ENCODE measurements at regions not wholly inside any gene's neighbourhood (a gene's known extent, or its start where the extent isn't known, plus 50 kb on each side); places are given as distances from the start of the nearest gene placed in this dataset.
A peak's percentile ranks its signal among the peaks of the same experiment; 100 is the strongest.

DNA sequence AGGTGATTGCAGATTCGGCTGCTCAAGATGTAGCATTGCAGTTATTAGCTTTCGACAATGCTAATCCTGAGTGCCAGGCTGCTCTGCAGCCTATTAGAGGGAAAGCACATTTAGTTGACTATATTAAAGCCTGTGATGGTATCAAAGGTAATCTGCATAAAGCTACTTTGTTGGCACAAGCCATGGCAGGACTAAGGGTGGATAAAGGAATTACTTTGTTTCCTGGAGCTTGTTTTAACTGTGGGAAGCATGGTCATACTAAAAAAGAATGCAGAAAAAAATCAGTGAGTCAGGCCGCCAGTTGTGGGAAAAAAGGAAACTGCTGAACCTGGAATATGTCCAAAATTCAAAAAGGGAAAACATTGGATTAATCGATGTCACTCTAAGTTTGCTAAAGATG, 154.9 kb upstream of the TECRL start (continued):
- TF ChIP-seq, protein P1, sequence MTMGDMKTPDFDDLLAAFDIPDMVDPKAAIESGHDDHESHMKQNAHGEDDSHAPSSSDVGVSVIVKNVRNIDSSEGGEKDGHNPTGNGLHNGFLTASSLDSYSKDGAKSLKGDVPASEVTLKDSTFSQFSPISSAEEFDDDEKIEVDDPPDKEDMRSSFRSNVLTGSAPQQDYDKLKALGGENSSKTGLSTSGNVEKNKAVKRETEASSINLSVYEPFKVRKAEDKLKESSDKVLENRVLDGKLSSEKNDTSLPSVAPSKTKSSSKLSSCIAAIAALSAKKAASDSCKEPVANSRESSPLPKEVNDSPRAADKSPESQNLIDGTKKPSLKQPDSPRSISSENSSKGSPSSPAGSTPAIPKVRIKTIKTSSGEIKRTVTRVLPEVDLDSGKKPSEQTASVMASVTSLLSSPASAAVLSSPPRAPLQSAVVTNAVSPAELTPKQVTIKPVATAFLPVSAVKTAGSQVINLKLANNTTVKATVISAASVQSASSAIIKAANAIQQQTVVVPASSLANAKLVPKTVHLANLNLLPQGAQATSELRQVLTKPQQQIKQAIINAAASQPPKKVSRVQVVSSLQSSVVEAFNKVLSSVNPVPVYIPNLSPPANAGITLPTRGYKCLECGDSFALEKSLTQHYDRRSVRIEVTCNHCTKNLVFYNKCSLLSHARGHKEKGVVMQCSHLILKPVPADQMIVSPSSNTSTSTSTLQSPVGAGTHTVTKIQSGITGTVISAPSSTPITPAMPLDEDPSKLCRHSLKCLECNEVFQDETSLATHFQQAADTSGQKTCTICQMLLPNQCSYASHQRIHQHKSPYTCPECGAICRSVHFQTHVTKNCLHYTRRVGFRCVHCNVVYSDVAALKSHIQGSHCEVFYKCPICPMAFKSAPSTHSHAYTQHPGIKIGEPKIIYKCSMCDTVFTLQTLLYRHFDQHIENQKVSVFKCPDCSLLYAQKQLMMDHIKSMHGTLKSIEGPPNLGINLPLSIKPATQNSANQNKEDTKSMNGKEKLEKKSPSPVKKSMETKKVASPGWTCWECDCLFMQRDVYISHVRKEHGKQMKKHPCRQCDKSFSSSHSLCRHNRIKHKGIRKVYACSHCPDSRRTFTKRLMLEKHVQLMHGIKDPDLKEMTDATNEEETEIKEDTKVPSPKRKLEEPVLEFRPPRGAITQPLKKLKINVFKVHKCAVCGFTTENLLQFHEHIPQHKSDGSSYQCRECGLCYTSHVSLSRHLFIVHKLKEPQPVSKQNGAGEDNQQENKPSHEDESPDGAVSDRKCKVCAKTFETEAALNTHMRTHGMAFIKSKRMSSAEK (CRISPR knock-in tag; IDR thresholded peaks at IDR 0.05; ENCODE audit: borderline replicate concordance) = no peak
- no peak for TF ChIP-seq CBFB (CRISPR knock-in tag; IDR thresholded peaks at IDR 0.05; ENCODE audit: low read depth)
- no peak for TF ChIP-seq ZNF423 (CRISPR knock-in tag; IDR thresholded peaks at IDR 0.05)
- no peak for TF ChIP-seq ZNF219 (CRISPR knock-in tag; IDR thresholded peaks at IDR 0.05; ENCODE audit: borderline replicate concordance)
- TF ChIP-seq ATF1 (CRISPR knock-in tag; IDR thresholded peaks at IDR 0.05) = no peak
- TF ChIP-seq KAT7 (CRISPR knock-in tag; IDR thresholded peaks at IDR 0.05; ENCODE audit: borderline replicate concordance) = no peak
- TF ChIP-seq, protein P2, sequence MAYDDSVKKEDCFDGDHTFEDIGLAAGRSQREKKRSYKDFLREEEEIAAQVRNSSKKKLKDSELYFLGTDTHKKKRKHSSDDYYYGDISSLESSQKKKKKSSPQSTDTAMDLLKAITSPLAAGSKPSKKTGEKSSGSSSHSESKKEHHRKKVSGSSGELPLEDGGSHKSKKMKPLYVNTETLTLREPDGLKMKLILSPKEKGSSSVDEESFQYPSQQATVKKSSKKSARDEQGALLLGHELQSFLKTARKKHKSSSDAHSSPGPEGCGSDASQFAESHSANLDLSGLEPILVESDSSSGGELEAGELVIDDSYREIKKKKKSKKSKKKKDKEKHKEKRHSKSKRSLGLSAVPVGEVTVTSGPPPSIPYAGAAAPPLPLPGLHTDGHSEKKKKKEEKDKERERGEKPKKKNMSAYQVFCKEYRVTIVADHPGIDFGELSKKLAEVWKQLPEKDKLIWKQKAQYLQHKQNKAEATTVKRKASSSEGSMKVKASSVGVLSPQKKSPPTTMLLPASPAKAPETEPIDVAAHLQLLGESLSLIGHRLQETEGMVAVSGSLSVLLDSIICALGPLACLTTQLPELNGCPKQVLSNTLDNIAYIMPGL (CRISPR knock-in tag; IDR thresholded peaks at IDR 0.05) = no peak
- TF ChIP-seq JUN (CRISPR knock-in tag; IDR thresholded peaks at IDR 0.05) = no peak
- no peak for TF ChIP-seq ESRRA (CRISPR knock-in tag; IDR thresholded peaks at IDR 0.05; ENCODE audit: borderline replicate concordance)
- no peak for TF ChIP-seq ELF4 (CRISPR knock-in tag; IDR thresholded peaks at IDR 0.05; ENCODE audit: low read depth)
- TF ChIP-seq, protein P3, sequence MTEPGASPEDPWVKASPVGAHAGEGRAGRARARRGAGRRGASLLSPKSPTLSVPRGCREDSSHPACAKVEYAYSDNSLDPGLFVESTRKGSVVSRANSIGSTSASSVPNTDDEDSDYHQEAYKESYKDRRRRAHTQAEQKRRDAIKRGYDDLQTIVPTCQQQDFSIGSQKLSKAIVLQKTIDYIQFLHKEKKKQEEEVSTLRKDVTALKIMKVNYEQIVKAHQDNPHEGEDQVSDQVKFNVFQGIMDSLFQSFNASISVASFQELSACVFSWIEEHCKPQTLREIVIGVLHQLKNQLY (CRISPR knock-in tag; IDR thresholded peaks at IDR 0.05) = no peak
- no peak for TF ChIP-seq MYBL2 (CRISPR knock-in tag; IDR thresholded peaks at IDR 0.05)
- no peak for TF ChIP-seq ZNF138 (CRISPR knock-in tag; conservative IDR thresholded peaks at IDR 0.05)
- TF ChIP-seq ZNF317 (CRISPR knock-in tag; IDR thresholded peaks at IDR 0.05; ENCODE audit: borderline replicate concordance, low read depth) = no peak

DNA sequence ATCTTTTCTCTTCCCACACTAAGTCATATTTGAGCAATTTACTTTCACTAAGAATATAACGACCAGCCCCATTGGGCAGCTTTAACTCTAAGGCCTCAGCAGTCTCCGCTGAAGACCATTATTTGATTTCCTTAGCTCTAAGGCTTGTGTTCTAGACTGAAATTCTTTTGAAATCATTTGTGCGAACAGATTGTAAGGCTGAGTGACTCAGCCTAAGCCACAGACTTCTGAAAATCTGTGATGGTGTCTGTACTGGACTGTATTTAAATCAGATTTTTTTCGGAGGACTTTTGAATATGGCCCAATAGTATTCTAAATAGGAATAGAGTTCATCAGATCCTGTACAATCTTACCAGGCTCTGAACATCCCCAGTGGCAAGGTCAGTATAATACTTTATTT, 150.3 kb upstream of the TECRL start:
- peaks cover 12% of the 10 kb centered on the region for H3K9me3 Mint-ChIP-seq
- 0 out of 2 replicates have a peak, but pooled peaks cover 2% of the 10 kb centered on the region for H3K36me3 Mint-ChIP-seq
- POLR2A ChIA-PET = no interaction called here
- CTCF ChIA-PET = interaction anchor here (0.9 kb wide), 1 partner anchor 20 kb away, joined by 4 read pairs; no protein-coding TSS in a partner anchor
- no peak overlapping the region for H3K27ac Mint-ChIP-seq
- H3K4me3 Mint-ChIP-seq = no peak overlapping the region
- H3K4me1 Mint-ChIP-seq = no peaks in the 10 kb centered on the region
- ATAC-seq = no peak
- no peaks in the 10 kb centered on the region for H3K27me3 Mint-ChIP-seq (ENCODE audit: low read depth)
- no peak for TF ChIP-seq NR3C1 (CRISPR knock-in tag; conservative IDR thresholded peaks at IDR 0.05; ENCODE audit: low read depth)
- no peak for TF ChIP-seq ZNF263 (CRISPR knock-in tag; IDR thresholded peaks at IDR 0.05; ENCODE audit: low read depth)
- no peak for TF ChIP-seq ZNF396 (CRISPR knock-in tag; IDR thresholded peaks at IDR 0.05; ENCODE audit: borderline replicate concordance)
- TF ChIP-seq ZNF423 (CRISPR knock-in tag; IDR thresholded peaks at IDR 0.05) = no peak
- TF ChIP-seq GTF2I (CRISPR knock-in tag; conservative IDR thresholded peaks at IDR 0.05) = no peak
- no peak for DNase-seq (ENCODE audit: low spot score)

DNA sequence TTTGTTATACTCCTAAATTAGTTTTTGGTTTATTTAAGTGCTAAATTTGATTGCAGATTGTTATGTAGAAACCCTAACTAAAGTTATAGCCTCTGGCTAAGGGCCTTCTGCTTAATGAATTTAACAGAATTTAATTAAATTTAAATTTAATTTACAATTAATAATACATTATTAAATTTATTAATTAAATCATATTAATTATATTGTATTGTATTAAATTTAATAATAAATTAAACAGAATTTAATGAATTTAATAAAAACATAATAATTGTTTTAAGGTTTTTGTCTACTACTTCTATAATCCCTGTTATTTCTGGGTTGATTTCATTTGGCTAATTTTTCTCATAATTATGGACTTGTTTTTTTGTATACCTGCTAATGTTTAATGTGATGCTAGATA, 141.9 kb upstream of the TECRL start:
- no peak for ATAC-seq
- ChIA-PET POLR2A (no interaction called here), CTCF (interaction anchor here (1.3 kb wide), 1 partner anchor 12 kb away, joined by 6 read pairs; no protein-coding TSS in a partner anchor)
- no peaks in the 10 kb centered on the region for H3K36me3 Mint-ChIP-seq
- no peak overlapping the region for H3K27ac Mint-ChIP-seq
- H3K4me1 Mint-ChIP-seq = no peaks in the 10 kb centered on the region
- no peak overlapping the region for H3K4me3 Mint-ChIP-seq
- TF ChIP-seq HMGA2 (CRISPR knock-in tag; IDR thresholded peaks at IDR 0.05) (peak; percentile 99), NFATC4 (CRISPR knock-in tag; IDR thresholded peaks at IDR 0.05) (no peak)
- no peaks in the 10 kb centered on the region for H3K9me3 Mint-ChIP-seq
- DNase-seq (ENCODE audit: low spot score) = no peak
- H3K27me3 Mint-ChIP-seq (ENCODE audit: low read depth) = no peaks in the 10 kb centered on the region
